Spleen (tissue), 7 donors: ENCODE measurements at regions not wholly inside any gene's neighbourhood (a gene's known extent, or its start where the extent isn't known, plus 50 kb on each side); places are given as distances from the start of the nearest gene placed in this dataset.

ENCODE experiments used
- CTCF ChIP-seq, 11 experiments: fragments of 200-600 bp in 7 of 11; fragments of 450-650 bp in 4 of 11; sonication (generic) in 4 of 11; IDR thresholded peaks in 8 of 11; conservative IDR thresholded peaks in 3 of 11; 1 replicate in 7 of 11; 2 replicates in 4 of 11; pipeline versions ENCODE4 v1.4.0 to v1.8.0; 2016 to 2021; ENCODE audit warnings: antibody characterized with exemption in 11 of 11, inconsistent platforms in 4 of 11, mild to moderate bottlenecking in 1 of 11
- POLR2A ChIP-seq, 3 donors: fragments of 450-650 bp; IDR thresholded peaks; one replicate each; pipeline ENCODE4 v1.5.1; 2017; ENCODE audit warnings: antibody characterized with exemption in 3 of 3, mild to moderate bottlenecking in 1 of 3
- donor health status: DM: no; HTN: no; CAD: no; lungs with moderate emphysema.
- donor health status: DM: no; HTN: no; CAD: no.
- donor health status: DM: no; HTN: no; CAD: no.

GRCh38 chr6:14720411-14721102 is 525.3 kb upstream of the JARID2 start:
- TF ChIP-seq POLR2A (IDR thresholded peaks at IDR 0.05) (no peak), CTCF (IDR thresholded peaks at IDR 0.05 in 8 of 11, conservative IDR thresholded peaks at IDR 0.05 in 3 of 11) (no peak)
